ENCODE measurements at regions not wholly inside any gene's neighbourhood (a gene's known extent, or its start where the extent isn't known, plus 50 kb on each side); places are given as distances from the start of the nearest gene placed in this dataset.
"Not testable (repeated sequence)": the region's sequence is repeated elsewhere in the genome, so short reads cannot be mapped to it uniquely, and the experiment has no call there.

DNA sequence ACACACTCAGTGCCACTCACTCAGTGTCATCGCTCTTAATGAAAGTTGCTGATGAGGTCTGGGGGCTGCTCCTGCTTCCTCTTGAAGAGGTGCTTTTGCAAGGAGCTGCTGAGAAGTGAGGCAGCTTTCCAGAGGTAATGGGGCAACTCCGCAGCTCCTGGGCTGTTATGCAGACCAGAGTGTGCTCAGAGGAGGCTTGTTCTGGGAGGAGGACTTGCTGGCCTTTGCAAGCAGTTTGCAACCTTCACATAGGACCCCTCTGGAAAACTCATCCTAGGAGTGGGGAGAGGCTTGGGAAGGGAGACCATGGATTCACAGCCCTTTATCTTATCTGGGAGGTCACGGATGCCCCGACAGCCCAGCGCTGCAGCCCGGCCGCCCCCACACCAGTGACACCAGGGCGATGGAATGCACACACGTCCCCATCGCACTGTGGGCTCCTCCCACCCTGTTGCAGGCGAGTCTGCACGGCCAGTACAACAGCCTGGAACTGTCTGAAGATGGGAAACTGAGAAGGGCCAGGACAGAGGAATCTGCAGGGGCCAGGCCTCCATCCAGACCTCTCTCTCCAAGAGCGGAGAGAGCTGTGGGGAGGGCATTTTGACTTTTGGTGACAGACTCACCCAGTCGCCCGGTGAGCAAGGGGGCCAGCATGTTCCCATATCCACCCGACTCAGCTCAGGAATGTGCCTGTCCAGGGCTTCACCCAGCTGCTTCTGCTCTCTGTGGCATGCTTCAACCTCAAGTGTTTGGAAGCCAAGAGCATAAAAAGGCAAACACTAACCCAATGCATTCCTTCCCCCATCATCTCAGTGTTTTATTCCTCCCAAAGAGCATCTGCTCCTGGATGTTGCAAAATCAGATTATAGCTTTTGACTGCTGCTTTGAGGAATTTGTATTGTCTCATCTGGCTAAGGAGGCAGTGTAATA lies 78.6 kb upstream of the ZNF469 start:
- DNase-seq (ENCODE audit: low spot score), result peak; percentile 97

GRCh38 chr16:88305176-88305575 lies 77.6 kb upstream of the ZNF469 start:
- DNase-seq (ENCODE audit: low spot score), result no peak

DNA sequence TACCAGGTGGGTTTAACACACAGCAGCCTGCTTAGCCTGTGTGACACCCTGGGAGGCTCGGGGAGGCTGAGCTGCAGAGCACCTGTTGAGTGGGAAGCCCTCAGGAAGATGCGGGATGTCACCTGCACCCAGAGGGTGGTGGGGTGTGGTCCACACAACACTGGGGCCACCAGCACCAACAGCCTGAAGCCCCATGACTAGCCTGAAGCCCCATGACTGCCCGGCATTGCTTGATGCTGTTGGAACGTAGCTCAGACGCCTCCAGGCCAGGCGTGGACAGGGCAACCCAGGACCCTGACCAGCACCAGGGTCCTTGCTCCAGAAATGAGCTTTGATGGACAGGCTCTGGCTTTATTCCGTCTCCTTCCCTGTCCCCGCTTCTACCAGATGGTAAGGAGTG lies 76.3 kb upstream of the ZNF469 start:
- DNase-seq (ENCODE audit: low spot score), result peak; percentile 34

DNA sequence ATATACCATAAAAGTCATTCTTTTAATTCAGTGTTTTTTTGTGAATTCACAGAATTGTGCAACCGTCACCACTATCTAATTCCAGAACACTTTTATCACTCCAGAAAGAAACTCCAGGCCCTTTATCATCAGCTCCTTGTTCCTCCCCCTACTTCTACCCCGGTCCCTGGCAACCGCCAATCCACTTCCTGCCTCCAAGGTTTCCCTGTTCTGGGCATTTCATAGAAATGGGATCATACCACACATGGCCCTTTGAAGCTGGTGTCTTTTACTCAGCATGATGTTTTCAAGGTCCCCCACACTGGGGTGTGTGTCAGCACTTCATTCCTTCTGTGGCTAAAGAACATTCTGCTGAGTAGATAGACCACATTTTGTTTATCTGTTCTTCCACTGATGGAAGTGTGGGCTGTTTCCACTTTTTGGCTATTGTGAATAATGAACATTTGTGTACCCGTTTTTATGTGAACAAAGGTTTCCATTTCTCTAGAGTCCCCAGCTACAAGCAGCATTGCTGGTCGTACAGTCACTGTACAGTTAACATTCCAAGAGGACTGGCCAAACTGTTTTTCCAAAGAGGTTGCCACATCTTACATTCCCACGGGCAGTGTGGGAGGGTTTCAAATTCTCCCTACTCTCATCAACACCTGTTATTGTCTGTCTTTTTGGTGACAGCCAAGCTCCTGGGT lies 75.8 kb upstream of the ZNF469 start:
- DNase-seq (ENCODE audit: low spot score), result peak; percentile 99

DNA sequence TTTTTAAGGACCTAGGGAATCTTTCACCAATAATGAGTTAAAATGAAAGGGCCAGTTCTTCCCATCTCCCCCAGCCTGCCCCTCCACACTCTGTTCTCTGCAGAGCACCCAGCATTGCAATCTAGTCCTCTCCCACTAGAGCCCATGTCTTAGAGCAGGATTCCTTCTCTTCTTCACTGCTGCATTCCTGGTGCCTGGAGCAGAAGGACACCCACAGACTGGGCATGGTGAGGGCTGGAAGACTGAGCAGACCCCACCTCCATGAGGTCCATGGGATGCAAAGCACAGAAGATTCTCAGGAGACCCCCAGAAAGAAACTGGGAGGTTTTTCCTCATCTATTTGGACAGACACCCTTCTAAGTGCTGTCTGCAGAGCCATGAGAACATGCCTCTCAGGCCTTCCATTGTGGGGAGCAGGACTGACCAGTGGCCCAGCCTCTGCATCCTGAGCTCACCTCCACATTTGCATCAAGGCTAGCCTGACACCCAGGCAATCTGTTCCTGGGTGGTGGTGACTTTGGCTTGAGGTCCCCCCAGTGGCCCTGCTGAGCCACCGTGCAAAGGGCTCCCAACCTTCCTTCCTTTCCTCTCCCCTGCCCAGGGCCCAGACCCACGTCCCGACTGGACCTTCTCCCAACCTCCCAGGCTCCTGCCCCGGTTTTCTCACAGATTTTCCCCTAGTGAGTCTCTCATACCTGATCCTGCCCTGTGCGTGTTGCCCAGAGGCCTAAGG lies 74.2 kb upstream of the ZNF469 start:
- no peak for DNase-seq (ENCODE audit: low spot score)

GRCh38 chr16:88309174-88309907 lies 73.4 kb upstream of the ZNF469 start:
- no peak for DNase-seq (ENCODE audit: low spot score)

DNA sequence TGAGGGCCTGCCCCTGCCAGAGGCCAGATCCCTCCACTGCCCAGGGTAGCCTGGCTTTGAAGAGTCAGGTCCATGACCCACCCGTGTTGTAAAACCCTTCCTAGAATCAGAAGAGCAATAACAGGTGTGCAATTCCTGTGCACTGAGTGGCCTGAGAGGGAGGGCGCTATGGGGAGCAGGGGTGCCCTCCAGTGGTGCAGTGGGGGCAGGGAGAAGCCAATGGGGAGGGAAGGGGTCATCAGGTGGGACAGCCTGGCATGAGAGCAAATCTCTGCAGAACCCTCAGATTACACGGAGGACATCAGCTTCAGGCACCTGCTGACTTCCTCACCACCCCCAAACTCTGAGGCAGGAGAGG lies 72.9 kb upstream of the ZNF469 start:
- no peak for DNase-seq (ENCODE audit: low spot score)

DNA sequence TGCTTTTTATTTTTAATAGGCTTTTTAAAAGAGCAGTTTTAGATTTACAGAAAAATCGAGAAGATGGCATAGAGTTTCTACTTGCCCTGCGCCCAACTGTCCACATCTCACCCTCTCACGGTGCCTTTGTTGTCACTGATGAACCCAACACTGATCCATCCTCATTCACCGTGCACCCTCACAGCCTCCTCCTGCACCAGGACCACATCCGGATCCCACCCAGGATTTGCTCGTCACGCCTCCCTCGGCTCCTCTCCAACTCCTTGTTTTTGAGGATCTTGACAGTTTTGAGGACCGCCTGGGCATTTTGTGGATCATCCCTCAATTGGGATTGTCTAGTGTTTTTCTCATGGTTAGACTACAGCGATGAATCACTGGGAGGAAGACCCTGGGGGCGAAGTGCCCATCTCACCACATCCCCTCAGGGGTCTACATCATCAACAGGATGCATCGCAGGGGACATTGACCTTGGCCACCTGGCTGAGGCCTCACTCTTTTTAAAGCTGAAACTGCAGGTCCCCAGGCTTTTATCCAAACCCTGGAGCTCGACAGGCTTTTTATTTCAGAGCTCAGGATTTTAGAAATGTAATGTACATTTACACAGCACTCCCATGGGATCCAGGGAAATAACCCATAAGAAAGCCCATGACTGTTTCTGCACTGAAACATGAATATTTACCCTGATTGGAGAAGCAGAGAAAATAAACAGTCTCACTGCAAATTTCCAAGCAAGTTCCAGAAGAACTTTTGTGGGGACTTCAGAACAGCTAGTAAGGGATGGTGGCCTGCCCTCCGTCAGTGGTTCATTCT lies 71.8 kb upstream of the ZNF469 start:
- DNase-seq (ENCODE audit: low spot score), result no peak

DNA sequence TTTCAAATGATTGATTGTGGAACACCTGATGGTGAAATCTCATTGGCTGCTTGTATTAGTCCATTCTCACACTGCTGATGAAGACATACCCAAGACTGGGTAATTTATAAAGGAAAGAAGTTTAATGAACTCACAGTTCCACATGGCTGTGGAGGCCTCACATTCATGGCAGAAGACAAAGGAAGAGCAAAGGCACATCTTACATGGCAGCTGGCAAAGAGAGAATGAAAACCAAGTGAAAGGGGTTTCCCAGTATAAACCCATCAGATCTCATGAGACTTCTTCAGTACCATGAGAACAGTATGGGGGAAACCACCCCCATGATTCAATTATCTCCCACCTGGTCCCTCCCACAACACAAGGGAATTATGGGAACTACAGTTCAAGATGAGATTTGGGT lies 70.9 kb upstream of the ZNF469 start:
- DNase-seq (ENCODE audit: low spot score), result not testable (repeated sequence)

DNA sequence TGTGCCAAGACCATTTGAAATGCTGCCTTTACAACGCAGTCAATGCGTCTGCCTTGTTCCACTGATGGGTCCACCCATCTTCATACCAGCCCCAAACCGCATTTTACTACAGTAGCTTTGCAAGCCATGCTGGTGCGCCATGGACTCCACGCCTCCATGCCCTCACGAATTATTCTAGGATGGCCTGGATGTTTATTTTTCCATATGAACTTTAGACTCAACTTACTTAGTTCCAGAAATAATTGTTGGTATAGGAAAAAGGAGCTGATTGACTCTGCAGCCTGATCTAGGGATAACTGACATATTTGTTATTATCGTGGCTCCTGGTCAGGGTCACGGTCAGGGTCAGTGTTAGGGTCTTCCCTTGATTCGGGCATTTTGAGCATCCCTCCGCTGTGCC lies 70.0 kb upstream of the ZNF469 start:
- DNase-seq (ENCODE audit: low spot score), result no peak

GRCh38 chr16:88314991-88315542 lies 67.7 kb upstream of the ZNF469 start:
- no peak for DNase-seq (ENCODE audit: low spot score)

- peak; percentile 68 for DNase-seq (ENCODE audit: low spot score)
Measured at GRCh38 chr16:88315543-88316105, 67.1 kb upstream of the ZNF469 start.

DNA sequence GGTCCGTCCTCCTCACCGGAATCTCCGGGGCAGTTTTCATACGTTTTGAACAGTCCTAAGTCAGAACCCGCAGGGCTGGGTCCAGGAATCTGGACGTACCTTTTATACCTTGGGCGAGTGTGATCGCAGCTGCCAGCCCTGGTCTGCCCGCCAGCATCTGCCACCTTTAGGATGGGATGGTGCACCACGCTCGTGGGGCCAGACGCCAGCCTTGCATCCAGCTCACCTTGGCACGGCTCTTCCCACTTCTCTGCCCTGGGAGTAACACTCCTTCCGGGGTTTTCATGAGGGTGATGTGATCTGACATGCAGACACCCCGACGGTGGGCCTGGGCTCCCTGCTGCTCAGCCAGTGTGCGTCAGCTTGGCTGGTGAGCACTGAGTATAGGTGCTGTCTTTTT lies 66.6 kb upstream of the ZNF469 start:
- DNase-seq (ENCODE audit: low spot score), result no peak

- no peak for DNase-seq (ENCODE audit: low spot score)
Measured at GRCh38 chr16:88316941-88317612, 65.7 kb upstream of the ZNF469 start.

- peak; percentile 67 for DNase-seq (ENCODE audit: low spot score)
Measured at GRCh38 chr16:88317613-88317965, 65.2 kb upstream of the ZNF469 start.

DNA sequence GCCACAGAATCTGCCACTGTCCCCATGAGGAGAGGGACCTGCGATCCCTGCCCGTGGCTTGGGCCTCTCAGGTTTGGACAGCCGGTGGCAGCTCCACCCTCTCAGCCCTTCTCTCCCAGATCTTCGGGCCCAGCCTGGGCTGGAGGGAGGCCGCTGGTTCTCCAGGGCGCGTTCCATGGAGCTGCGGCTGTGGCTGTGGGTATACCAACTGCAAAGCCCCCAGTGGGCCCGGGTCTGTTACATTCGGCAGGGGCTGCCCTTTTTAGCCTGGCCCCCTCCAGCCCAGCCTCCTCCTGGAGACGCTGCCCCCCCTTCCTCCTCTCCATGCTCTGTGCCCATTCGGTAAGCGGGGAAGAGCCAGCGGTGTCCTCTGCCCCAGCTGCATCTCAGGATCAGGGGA lies 64.7 kb upstream of the ZNF469 start:
- no peak for DNase-seq (ENCODE audit: low spot score)

DNA sequence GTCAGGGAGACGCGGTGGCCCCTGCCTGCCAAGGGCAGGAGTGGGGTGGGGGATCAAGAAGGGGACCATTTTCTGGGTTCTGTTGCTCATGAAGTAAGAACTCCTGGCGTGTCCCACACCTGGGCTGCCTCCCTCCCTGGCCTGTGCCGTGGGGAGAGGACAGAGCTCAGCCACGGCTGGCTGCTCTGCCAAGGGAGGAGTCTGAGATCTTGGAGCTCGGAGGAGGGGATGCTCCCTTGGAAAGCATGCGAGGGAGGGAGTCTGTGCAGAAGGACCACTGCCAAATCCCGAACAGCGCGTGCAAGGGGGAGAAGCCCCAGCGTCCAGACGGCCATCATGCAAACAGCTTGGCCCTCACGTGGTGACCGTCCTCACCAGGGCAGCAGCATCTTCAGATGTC lies 64.2 kb upstream of the ZNF469 start:
- no peak for DNase-seq (ENCODE audit: low spot score)

DNA sequence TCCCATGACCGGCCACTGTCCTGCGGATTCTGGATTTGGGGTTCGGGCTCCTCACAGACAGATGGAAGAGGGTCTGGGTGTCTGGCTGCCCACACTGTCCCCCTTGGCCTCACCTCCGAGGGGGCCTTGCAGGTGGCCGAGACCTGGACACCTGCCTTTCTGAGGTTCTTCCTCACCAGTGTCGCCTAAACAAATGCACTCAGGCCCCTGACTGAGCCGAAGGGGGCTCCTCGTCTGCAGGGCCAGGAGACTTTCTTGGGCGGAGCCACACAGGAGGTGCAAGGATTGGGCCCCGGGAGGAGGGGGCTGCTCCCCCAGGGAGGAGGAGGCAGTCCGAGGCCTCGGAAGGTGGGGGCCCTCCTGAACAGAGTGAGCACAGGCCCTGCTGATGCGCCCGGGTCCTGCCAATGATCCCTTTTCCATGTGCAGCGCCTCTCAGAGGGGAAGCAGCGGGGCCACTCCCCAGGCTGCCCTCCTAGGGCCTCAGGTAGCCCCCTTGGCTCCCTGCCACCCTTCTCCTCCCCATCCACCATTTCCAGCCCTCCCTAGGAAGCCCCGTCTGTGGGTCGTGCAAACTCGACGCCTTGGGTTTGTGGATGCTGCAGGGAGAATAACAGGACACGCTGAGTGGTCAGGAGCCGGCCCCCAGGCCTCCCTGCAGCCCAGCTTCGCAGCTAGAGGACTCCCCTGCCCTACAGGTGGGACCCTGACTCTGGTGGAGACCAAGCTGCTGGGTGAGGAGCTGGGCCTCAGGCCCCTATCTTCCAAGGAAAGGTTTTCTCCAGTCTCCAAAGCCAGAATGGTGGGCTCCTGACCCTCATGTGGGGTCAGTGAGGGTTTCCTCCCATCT lies 63.4 kb upstream of the ZNF469 start:
- DNase-seq (ENCODE audit: low spot score), result no peak

DNA sequence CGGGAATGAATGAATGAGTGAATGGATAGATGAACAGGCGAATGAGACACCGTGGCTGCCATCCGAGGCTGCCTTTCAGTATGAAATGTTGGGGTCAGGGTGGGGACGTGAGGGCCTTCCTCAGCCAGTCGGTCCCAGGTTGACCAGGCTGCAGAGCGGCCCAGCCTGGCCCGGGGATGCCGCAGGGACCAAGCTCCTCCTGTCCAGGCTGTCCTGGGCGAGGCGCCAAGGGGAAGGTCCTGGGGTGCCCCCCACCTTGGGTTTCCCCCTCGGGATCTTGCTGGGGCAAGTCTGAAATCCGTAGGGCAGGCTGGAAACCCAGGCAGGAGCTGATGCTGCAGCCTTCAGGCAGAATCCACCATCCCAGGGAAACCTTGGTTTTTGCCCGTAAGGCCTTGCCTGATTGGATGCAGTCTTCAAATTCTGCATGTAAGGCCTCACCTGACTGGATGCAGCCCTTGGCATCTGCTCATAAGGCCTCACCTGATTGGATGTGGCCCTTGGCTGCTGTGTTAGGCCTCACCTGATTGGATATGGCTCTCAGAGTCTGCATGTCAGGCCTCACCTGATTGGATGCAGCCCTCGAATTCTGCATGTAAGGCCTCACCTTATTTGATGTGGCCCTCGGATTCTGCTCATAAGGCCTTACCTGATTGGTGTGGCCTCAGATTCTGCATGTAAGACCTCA lies 61.7 kb upstream of the ZNF469 start:
- DNase-seq (ENCODE audit: low spot score), result no peak
